HL-60 (cell line): ENCODE measurements at regions not wholly inside any gene's neighbourhood (a gene's known extent, or its start where the extent isn't known, plus 50 kb on each side); places are given as distances from the start of the nearest gene placed in this dataset.
"Not testable (repeated sequence)": the region's sequence is repeated elsewhere in the genome, so short reads cannot be mapped to it uniquely, and the experiment has no call there.

ENCODE experiments used
- DNase-seq, 2 experiments: peaks; one replicate each; pipeline ENCODE4 v3.0.0-alpha.2; 2010 to 2020; ENCODE audit warnings: low read depth in 1 of 2, low spot score in 1 of 2
- H3K27ac ChIP-seq: fragments of 250-450 bp; sonication (Bioruptor Pico); replicated peaks from 2 replicates; pipeline ENCODE4 v1.5.1; 2020; ENCODE audit warnings: mild to moderate bottlenecking, moderate library complexity
- H3K27me3 ChIP-seq: fragments of 250-450 bp; sonication (Bioruptor Pico); 2 replicates; pipeline ENCODE4 v1.5.1; 2021; ENCODE audit warnings: mild to moderate bottlenecking, moderate library complexity; ENCODE audit not compliant: insufficient read depth, poor library complexity, severe bottlenecking
- H3K4me3 ChIP-seq: replicated peaks from 2 replicates; pipeline ENCODE4 v1.5.1; 2011; ENCODE audit warnings: mild to moderate bottlenecking, control low read depth, low read length; ENCODE audit not compliant: insufficient read depth
- CTCF ChIP-seq: IDR thresholded peaks from one replicate; pipeline ENCODE4 v1.5.1; 2011; ENCODE audit warnings: low read length, control low read depth, inconsistent platforms; ENCODE audit not compliant: insufficient read depth
- GABPA ChIP-seq: IDR thresholded peaks from 2 replicates; pipeline ENCODE4 v1.6.1; 2012; ENCODE audit warnings: low read depth
- POLR2AphosphoS5 ChIP-seq: IDR thresholded peaks from 2 replicates; pipeline ENCODE4 v1.6.1; 2012; ENCODE audit warnings: low read depth
- SPI1 ChIP-seq: IDR thresholded peaks from 2 replicates; pipeline ENCODE4 v1.6.1; 2012; ENCODE audit warnings: low read depth, mild to moderate bottlenecking, borderline replicate concordance
- TF ChIP-seq, protein P1 (sequence below): IDR thresholded peaks from 2 replicates; pipeline ENCODE4 v1.6.1; 2012; ENCODE audit warnings: low read depth; ENCODE audit not compliant: insufficient replicate concordance

GRCh38 chr10:35870665-35871310, 228.7 kb upstream of the FZD8 start:
- H3K27me3 ChIP-seq, result no peaks in the 10 kb centered on the region
- TF ChIP-seq, protein P1, sequence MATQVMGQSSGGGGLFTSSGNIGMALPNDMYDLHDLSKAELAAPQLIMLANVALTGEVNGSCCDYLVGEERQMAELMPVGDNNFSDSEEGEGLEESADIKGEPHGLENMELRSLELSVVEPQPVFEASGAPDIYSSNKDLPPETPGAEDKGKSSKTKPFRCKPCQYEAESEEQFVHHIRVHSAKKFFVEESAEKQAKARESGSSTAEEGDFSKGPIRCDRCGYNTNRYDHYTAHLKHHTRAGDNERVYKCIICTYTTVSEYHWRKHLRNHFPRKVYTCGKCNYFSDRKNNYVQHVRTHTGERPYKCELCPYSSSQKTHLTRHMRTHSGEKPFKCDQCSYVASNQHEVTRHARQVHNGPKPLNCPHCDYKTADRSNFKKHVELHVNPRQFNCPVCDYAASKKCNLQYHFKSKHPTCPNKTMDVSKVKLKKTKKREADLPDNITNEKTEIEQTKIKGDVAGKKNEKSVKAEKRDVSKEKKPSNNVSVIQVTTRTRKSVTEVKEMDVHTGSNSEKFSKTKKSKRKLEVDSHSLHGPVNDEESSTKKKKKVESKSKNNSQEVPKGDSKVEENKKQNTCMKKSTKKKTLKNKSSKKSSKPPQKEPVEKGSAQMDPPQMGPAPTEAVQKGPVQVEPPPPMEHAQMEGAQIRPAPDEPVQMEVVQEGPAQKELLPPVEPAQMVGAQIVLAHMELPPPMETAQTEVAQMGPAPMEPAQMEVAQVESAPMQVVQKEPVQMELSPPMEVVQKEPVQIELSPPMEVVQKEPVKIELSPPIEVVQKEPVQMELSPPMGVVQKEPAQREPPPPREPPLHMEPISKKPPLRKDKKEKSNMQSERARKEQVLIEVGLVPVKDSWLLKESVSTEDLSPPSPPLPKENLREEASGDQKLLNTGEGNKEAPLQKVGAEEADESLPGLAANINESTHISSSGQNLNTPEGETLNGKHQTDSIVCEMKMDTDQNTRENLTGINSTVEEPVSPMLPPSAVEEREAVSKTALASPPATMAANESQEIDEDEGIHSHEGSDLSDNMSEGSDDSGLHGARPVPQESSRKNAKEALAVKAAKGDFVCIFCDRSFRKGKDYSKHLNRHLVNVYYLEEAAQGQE, result no peak
- TF ChIP-seq SPI1, result no peak
- TF ChIP-seq CTCF, result no peak
- TF ChIP-seq GABPA, result no peak
- no peak for TF ChIP-seq POLR2AphosphoS5
- H3K27ac ChIP-seq, result no peak overlapping the region
- no peak for DNase-seq
- H3K4me3 ChIP-seq, result no peak overlapping the region

DNA sequence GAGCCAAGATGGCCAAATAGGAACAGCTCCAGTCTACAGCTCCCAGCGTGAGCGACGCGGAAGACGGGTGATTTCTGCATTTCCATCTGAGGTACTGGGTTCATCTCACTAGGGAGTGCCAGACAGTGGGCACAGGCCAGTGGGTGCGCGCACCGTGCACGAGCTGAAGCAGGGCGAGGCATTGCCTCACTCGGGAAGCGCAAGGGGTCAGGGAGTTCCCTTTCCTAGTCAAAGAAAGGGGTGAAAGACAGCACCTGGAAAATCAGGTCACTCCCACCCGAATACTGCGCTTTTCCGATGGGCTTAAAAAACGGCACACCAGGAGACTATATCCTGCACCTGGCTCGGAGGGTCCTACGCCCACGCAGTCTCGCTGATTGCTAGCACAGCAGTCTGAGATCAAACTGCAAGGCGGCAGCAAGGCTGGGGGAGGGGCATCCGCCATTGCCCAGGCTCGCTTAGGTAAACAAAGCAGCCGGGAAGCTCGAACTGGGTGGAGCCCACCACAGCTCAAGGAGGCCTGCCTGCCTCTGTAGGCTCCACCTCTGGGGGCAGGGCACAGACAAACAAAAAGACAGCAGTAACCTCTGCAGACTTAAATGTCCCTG, 216.7 kb upstream of the FZD8 start:
- H3K27me3 ChIP-seq, H3K4me3 ChIP-seq, DNase-seq, H3K27ac ChIP-seq: not testable (repeated sequence)

GRCh38 chr10:35857860-35858259, 215.8 kb upstream of the FZD8 start:
- TF ChIP-seq SPI1, result no peak
- TF ChIP-seq GABPA, result no peak
- no peaks in the 10 kb centered on the region for H3K27me3 ChIP-seq
- no peak overlapping the region for H3K27ac ChIP-seq
- no peak overlapping the region for H3K4me3 ChIP-seq
- no peak for DNase-seq

DNA sequence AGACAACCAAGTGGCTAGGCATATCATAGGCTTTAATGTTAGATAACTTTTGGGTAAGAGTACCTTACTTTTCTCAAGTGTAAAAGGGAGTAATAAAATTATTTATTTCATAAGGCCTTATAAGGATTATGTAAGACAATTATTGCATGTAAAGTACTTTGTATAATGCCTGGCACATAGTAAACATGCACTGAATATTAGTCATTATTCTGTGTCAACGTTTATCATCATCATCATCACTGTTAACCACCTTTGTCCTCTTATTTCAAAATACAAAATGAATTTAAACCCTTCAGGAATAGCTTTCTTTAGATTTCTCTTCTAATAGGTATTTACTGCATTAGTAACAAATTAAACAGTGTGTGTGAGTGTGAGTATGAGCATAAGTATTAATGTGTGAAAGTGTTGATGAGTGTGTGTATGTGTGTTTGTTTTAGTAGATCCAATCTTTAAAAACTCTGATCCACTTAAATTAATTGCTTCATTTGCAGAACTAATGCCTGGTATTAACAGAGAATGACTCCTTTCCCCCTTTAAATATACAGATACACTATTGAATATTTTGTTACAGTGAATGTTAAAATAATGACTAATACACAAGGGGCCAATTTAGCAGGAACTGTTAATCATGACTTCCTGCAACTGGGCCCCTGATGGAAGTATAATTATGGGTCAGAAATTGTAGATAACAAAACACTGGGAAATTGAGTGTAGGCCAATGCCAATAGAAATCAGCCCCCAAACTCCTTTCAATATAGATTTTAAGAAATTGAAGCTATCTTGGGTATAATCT, 213.3 kb upstream of the FZD8 start:
- H3K27me3 ChIP-seq, result no peaks in the 10 kb centered on the region
- no peak for DNase-seq
- TF ChIP-seq CTCF, result no peak
- TF ChIP-seq GABPA, result no peak
- TF ChIP-seq SPI1, result no peak
- TF ChIP-seq POLR2AphosphoS5, result no peak
- TF ChIP-seq, protein P1, result no peak
- H3K4me3 ChIP-seq, result no peak overlapping the region
- no peak overlapping the region for H3K27ac ChIP-seq
